Right lobe of liver (tissue), 4 donors: ENCODE measurements at regions not wholly inside any gene's neighbourhood (a gene's known extent, or its start where the extent isn't known, plus 50 kb on each side); places are given as distances from the start of the nearest gene placed in this dataset.

ENCODE experiments used
- POLR2A ChIP-seq: fragments of 450-650 bp; IDR thresholded peaks from one replicate; pipeline ENCODE4 v1.6.1; 2017; ENCODE audit warnings: antibody characterized with exemption, mild to moderate bottlenecking
- TF ChIP-seq, protein P1 (sequence below), 4 donors: fragments of 200-600 bp in 3 of 4; fragments of 450-650 bp in 1 of 4; IDR thresholded peaks; one replicate each; pipeline versions ENCODE4 v1.5.1 to v1.8.0; 2016 to 2022; ENCODE audit warnings: antibody characterized with exemption in 4 of 4, mild to moderate bottlenecking in 2 of 4
- donor health status: DM: no; HTN: no; CAD: no.
- donor health status: DM: no; HTN: no; CAD: no.
- donor health status: DM: no; HTN: yes; CAD: no.

DNA sequence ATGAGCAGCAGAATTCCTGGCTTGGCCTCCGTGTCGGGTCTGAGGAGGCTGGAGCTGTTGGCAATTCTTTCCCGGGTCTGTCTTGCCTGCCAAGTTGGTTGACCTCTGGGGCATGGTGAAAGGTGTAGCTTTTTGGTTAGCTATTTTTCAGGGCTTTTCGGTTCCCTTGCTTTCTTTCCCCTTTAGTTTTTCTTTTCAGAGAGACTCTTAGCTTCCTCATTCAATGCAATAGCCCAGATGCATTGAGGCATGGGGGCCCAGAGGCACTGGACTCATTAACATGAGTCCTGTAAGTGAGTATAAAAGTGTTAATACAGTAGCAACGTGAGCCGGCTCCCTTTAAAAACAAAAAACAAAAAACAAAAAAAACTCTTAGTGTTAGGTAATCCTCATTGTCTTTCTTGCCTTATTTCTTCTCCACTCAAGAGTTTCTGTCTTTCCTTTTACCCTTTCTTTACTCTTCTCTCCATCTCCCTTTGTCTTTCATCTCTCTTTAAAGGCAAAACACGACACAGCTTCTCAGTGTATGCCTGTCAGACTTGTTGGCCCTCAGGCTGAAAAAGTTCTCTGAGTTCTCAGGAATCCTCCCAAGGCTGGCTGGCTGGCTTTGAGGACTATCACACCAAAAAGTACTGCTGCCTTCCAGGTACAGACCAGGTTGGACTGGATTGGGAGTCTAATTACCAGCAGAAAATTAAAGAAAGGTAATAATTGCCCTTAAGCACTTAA, 289.9 kb upstream of the TUT7 start:
- TF ChIP-seq, protein P1, sequence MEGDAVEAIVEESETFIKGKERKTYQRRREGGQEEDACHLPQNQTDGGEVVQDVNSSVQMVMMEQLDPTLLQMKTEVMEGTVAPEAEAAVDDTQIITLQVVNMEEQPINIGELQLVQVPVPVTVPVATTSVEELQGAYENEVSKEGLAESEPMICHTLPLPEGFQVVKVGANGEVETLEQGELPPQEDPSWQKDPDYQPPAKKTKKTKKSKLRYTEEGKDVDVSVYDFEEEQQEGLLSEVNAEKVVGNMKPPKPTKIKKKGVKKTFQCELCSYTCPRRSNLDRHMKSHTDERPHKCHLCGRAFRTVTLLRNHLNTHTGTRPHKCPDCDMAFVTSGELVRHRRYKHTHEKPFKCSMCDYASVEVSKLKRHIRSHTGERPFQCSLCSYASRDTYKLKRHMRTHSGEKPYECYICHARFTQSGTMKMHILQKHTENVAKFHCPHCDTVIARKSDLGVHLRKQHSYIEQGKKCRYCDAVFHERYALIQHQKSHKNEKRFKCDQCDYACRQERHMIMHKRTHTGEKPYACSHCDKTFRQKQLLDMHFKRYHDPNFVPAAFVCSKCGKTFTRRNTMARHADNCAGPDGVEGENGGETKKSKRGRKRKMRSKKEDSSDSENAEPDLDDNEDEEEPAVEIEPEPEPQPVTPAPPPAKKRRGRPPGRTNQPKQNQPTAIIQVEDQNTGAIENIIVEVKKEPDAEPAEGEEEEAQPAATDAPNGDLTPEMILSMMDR (IDR thresholded peaks at IDR 0.05): no peak
- no peak for TF ChIP-seq POLR2A
